GM12864 (cell line): ENCODE measurements at regions not wholly inside any gene's neighbourhood (a gene's known extent, or its start where the extent isn't known, plus 50 kb on each side); places are given as distances from the start of the nearest gene placed in this dataset.

Experiments
- DNase-seq: peaks from one replicate; pipeline ENCODE4 v3.0.0-alpha.2; 2011; ENCODE audit warnings: low read depth
- H3K4me3 ChIP-seq: 2 replicates; pipeline ENCODE4 v1.5.1; 2011; ENCODE audit warnings: mild to moderate bottlenecking, low read depth, low read length, control low read depth
- CTCF ChIP-seq: IDR thresholded peaks from 2 replicates; pipeline ENCODE4 v1.5.1; 2011; ENCODE audit warnings: low read depth, mild to moderate bottlenecking, moderate library complexity, low read length, control low read depth, inconsistent platforms; ENCODE audit errors: missing control alignments

- no peak for DNase-seq
- no peak overlapping the region for H3K4me3 ChIP-seq
- no peak for TF ChIP-seq CTCF
These were observed 160.3 kb downstream of the SATB1 start for GRCh38 chr3:18264853-18265252.

DNA sequence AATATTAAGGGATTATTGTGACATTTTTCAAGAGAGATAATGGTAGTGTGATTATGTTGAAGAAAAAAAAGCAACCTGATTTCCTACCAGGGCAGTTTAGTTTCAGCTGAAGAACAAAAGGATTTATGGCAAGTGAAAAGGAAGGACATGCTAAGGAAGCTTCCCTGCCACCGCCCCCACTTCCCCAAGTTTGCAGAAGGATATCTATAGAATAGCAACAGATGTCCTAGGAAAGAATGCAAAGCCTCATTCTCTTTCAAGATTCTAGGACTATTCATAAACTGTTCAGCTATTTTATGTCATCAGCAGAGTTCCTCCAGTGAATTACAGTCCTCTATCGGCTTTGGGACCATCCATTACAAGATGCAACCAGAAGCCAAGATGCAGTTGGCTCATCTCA, 160.8 kb downstream of the SATB1 start:
- H3K4me3 ChIP-seq, result no peak overlapping the region
- no peak for DNase-seq
- TF ChIP-seq CTCF, result no peak

DNA sequence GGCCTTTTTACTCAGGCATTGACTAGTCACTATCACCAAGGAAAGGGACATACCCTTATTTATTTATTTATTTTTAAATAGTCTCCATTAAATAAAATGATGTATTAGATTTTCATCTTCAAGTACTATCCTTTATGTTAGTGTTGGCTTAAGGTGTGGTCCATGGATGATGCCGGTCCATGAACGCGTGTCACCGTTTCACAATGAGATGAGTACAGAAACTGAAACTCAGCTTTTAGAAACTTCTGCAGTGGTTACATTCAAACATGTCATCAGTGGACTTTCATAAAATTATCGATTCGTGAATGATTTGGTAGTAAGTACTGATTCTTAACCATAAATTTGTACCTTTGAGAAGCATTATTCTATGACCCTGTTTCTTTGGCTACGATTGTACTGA, 166.6 kb downstream of the SATB1 start:
- no peak for DNase-seq
- no peak overlapping the region for H3K4me3 ChIP-seq
- TF ChIP-seq CTCF, result no peak

GRCh38 chr3:18252578-18252977, 172.6 kb downstream of the SATB1 start:
- no peak overlapping the region for H3K4me3 ChIP-seq
- TF ChIP-seq CTCF, result no peak
- no peak for DNase-seq

DNA sequence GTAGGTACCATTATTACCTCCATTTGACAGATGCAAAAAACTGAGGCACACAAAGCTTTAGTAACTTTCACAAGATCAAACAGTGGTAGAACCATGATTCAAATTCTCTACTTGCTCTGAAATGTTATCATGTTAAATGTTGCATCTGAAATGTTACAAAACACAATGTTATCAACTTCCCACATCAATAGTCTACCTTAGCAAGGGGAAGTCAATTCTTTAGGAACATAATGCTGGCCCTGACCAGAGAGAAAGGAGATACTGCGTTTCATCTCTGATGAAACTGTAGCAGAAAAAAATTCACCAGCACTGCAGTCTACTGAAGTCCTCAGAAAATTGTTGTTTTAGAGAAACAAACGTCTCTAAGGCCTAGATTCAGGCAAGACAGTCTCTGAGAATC, 174.1 kb downstream of the SATB1 start:
- DNase-seq, result no peak
- TF ChIP-seq CTCF, result no peak
- H3K4me3 ChIP-seq, result no peak overlapping the region

GRCh38 chr3:18249126-18249525, 176.0 kb downstream of the SATB1 start:
- no peak overlapping the region for H3K4me3 ChIP-seq
- no peak for DNase-seq
- TF ChIP-seq CTCF, result no peak

- H3K4me3 ChIP-seq, result no peak overlapping the region
- DNase-seq, result no peak
- no peak for TF ChIP-seq CTCF
These were observed 177.3 kb downstream of the SATB1 start for GRCh38 chr3:18247776-18248310.
